GM12873 (cell line): ENCODE measurements at regions not wholly inside any gene's neighbourhood (a gene's known extent, or its start where the extent isn't known, plus 50 kb on each side); places are given as distances from the start of the nearest gene placed in this dataset.

Experiments used
- CTCF ChIP-seq: IDR thresholded peaks from 2 replicates; pipeline ENCODE4 v1.5.1; 2012; ENCODE audit warnings: low read depth, mild to moderate bottlenecking, moderate library complexity, low read length, control low read depth; ENCODE audit not compliant: insufficient read depth; ENCODE audit errors: missing control alignments

GRCh38 chr6:19655744-19656143 is 181.4 kb upstream of the ID4 start:
- TF ChIP-seq CTCF = no peak

- TF ChIP-seq CTCF = no peak
Measured at GRCh38 chr6:19660123-19660910, 176.9 kb upstream of the ID4 start.

- no peak for TF ChIP-seq CTCF
Measured at GRCh38 chr6:19662911-19663310, 174.3 kb upstream of the ID4 start.

- TF ChIP-seq CTCF = no peak
Measured at GRCh38 chr6:19663479-19663878, 173.7 kb upstream of the ID4 start.

GRCh38 chr6:19664050-19664449 is 173.1 kb upstream of the ID4 start:
- TF ChIP-seq CTCF = no peak

GRCh38 chr6:19664878-19665612 is 172.1 kb upstream of the ID4 start:
- no peak for TF ChIP-seq CTCF

GRCh38 chr6:19665613-19665909 is 171.6 kb upstream of the ID4 start:
- no peak for TF ChIP-seq CTCF
